Sigmoid colon (tissue), 6 donors: ENCODE measurements at regions not wholly inside any gene's neighbourhood (a gene's known extent, or its start where the extent isn't known, plus 50 kb on each side); places are given as distances from the start of the nearest gene placed in this dataset.

Source experiments
- DNase-seq: peaks from one replicate; pipeline ENCODE4 v3.0.0-alpha.2; 2019
- H3K27ac ChIP-seq, 4 donors: fragments of 200-600 bp; sonication (generic); one replicate each; pipeline ENCODE4 v1.5.1; 2016 to 2019; ENCODE audit warnings: mild to moderate bottlenecking in 1 of 4
- H3K27me3 ChIP-seq, 3 donors: fragments of 200-600 bp; sonication (generic); one replicate each; pipeline ENCODE4 v1.5.1; 2019; ENCODE audit warnings: mild to moderate bottlenecking in 1 of 3
- H3K36me3 ChIP-seq, 4 donors: fragments of 200-600 bp; sonication (generic); one replicate each; pipeline ENCODE4 v1.5.1; 2016 to 2019
- H3K4me1 ChIP-seq, 4 donors: fragments of 200-600 bp; sonication (generic); one replicate each; pipeline ENCODE4 v1.5.1; 2017 to 2019
- H3K4me3 ChIP-seq, 4 donors: fragments of 200-600 bp; sonication (generic); one replicate each; pipeline ENCODE4 v1.5.1; 2017 to 2019; ENCODE audit warnings: mild to moderate bottlenecking in 2 of 4, moderate library complexity in 1 of 4
- H3K9me3 ChIP-seq, 4 donors: fragments of 200-600 bp in 3 of 4; sonication (generic) in 3 of 4; one replicate each; pipeline versions ENCODE4 v1.5.1 to v1.6.1; 2013 to 2019
- EP300 ChIP-seq, 4 donors: sonication (generic); formaldehyde crosslinking; IDR thresholded peaks; one replicate each; pipeline ENCODE4 v1.6.1; 2017; ENCODE audit warnings: antibody characterized with exemption in 4 of 4
- POLR2A ChIP-seq, 2 donors: fragments of 450-650 bp; IDR thresholded peaks; one replicate each; pipeline ENCODE4 v1.6.1; 2016; ENCODE audit warnings: antibody characterized with exemption in 2 of 2, mild to moderate bottlenecking in 2 of 2, moderate library complexity in 2 of 2
- POLR2AphosphoS5 ChIP-seq, 4 donors: sonication (generic); formaldehyde crosslinking; IDR thresholded peaks; one replicate each; pipeline ENCODE4 v1.6.1; 2017; ENCODE audit warnings: antibody characterized with exemption in 4 of 4
- WGBS, 2 donors: extraction: QIAGEN DNeasy Blood & Tissue Kit; methylation state at CpG; one replicate each; pipeline ENCODE4 v1.1.7; 2013; 5-methylcytosine and 5-hydroxymethylcytosine counted together
- intact Hi-C: fragments of 100-400 bp; cut with DNase I; formaldehyde crosslinking; loops from one replicate; pipeline ENCODE4 v1.15.1; 2023
- TF ChIP-seq, protein P1 (sequence below), 4 experiments: fragments of 450-650 bp in 3 of 4; fragments of 200-600 bp in 1 of 4; IDR thresholded peaks; one replicate each; pipeline ENCODE4 v1.5.1; 2016 to 2019; ENCODE audit warnings: antibody characterized with exemption in 4 of 4, mild to moderate bottlenecking in 3 of 4, moderate library complexity in 2 of 4
- donor health status: healthy with polysubstance abuse.
- donor health status: healthy.

DNA sequence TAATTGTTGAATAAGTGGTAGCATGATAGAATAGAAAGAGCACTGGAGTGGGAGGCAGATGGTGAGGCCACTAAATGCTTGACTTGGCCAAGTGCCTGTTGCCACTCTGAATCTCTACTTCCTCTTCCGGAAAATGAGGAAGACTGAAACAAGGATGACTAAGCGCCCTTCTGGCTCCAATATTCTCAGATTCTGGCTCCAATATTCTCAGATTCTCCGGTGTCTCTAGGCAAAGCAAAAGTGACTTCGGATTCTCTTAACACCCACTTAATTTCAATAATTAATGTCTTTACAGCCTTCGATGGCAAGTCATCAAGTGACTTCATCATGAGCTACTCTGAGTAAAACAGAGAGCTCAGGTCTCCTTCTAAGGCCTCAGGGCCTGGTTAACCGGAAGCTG, 402.2 kb upstream of the FGF13 start:
- TF ChIP-seq, protein P1, sequence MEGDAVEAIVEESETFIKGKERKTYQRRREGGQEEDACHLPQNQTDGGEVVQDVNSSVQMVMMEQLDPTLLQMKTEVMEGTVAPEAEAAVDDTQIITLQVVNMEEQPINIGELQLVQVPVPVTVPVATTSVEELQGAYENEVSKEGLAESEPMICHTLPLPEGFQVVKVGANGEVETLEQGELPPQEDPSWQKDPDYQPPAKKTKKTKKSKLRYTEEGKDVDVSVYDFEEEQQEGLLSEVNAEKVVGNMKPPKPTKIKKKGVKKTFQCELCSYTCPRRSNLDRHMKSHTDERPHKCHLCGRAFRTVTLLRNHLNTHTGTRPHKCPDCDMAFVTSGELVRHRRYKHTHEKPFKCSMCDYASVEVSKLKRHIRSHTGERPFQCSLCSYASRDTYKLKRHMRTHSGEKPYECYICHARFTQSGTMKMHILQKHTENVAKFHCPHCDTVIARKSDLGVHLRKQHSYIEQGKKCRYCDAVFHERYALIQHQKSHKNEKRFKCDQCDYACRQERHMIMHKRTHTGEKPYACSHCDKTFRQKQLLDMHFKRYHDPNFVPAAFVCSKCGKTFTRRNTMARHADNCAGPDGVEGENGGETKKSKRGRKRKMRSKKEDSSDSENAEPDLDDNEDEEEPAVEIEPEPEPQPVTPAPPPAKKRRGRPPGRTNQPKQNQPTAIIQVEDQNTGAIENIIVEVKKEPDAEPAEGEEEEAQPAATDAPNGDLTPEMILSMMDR (IDR thresholded peaks at IDR 0.05) = no peak
- TF ChIP-seq EP300 (IDR thresholded peaks at IDR 0.05) = no peak
- no peak for TF ChIP-seq POLR2A (IDR thresholded peaks at IDR 0.05)
- TF ChIP-seq POLR2AphosphoS5 (IDR thresholded peaks at IDR 0.05) = no peak
- intact Hi-C loops = no loop called here
- H3K4me3 ChIP-seq = no peak overlapping the region
- no peaks in the 10 kb centered on the region for H3K36me3 ChIP-seq
- no peaks in the 10 kb centered on the region for H3K9me3 ChIP-seq
- H3K4me1 ChIP-seq = peaks cover 0 to 9% (median 0%) of the 10 kb centered on the region in 4 donors
- H3K27me3 ChIP-seq = no peaks in the 10 kb centered on the region
- 72 to 76% methylated on average over 6 of the region's 6 CpGs for WGBS, 2 donors
- no peak for DNase-seq
- no peak overlapping the region for H3K27ac ChIP-seq

DNA sequence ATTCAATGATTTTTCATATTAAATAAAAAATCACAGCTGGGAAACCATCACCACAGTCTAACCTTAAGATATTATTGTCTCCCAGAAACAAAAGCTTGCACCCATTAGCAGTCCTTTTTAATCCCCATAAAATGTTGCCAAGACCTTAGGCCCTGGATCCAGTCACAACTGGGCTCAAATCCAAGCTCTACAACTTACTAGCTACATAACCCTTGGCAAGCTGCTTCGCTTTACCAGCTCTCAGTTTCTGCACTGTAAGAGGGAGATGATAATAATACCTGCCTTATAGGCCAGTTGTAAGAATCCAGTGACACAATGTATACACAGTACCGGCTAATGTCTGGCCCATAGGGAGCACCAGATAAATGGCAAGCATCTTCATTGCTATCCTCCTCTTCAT, 400.9 kb upstream of the FGF13 start:
- H3K27ac ChIP-seq = peak overlapping the region in 2 of 4 donors; percentile 16 to 34
- TF ChIP-seq POLR2AphosphoS5 (IDR thresholded peaks at IDR 0.05) = peak in 1 of 4 donors; percentile 17
- TF ChIP-seq POLR2A (IDR thresholded peaks at IDR 0.05) = no peak
- H3K36me3 ChIP-seq = no peaks in the 10 kb centered on the region
- peaks cover 0 to 9% (median 0%) of the 10 kb centered on the region in 4 donors for H3K4me1 ChIP-seq
- H3K9me3 ChIP-seq = no peaks in the 10 kb centered on the region
- H3K27me3 ChIP-seq = no peaks in the 10 kb centered on the region
- DNase-seq = peak; percentile 65
- intact Hi-C loops = no loop called here
- 72 to 86% methylated on average over 2 of the region's 2 CpGs for WGBS, 2 donors
- no peak overlapping the region for H3K4me3 ChIP-seq

DNA sequence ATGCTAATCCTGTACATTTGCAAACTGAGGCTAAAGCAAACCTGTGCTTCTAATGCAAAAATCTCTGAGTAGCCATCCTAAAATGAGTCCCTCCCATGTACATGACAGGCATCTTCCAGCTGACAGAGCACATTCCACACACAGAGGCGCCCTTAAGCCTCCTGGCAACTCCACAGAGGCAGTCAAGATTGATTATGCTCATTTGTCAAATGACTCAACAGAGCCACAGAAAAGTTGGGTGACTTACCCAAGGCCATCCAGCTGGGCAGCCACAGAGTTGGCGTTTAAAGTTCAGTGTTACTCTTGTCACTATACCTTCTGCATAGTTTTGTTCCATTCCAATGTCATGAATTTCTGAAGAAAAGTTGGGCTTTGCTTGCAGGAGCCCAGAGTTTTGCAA, 394.6 kb upstream of the FGF13 start:
- TF ChIP-seq EP300 (IDR thresholded peaks at IDR 0.05) (no peak), POLR2AphosphoS5 (IDR thresholded peaks at IDR 0.05) (no peak), POLR2A (IDR thresholded peaks at IDR 0.05) (no peak)
- TF ChIP-seq, protein P1 (IDR thresholded peaks at IDR 0.05) = no peak
- Histone ChIP-seq H3K9me3 (no peaks in the 10 kb centered on the region), H3K36me3 (no peaks in the 10 kb centered on the region), H3K27me3 (no peaks in the 10 kb centered on the region), H3K4me1 (no peaks in the 10 kb centered on the region), H3K4me3 (no peak overlapping the region), H3K27ac (no peak overlapping the region)
- DNase-seq = no peak
- intact Hi-C loops = no loop called here
- WGBS, 2 donors = 62 to 76% methylated on average over 2 of the region's 2 CpGs

DNA sequence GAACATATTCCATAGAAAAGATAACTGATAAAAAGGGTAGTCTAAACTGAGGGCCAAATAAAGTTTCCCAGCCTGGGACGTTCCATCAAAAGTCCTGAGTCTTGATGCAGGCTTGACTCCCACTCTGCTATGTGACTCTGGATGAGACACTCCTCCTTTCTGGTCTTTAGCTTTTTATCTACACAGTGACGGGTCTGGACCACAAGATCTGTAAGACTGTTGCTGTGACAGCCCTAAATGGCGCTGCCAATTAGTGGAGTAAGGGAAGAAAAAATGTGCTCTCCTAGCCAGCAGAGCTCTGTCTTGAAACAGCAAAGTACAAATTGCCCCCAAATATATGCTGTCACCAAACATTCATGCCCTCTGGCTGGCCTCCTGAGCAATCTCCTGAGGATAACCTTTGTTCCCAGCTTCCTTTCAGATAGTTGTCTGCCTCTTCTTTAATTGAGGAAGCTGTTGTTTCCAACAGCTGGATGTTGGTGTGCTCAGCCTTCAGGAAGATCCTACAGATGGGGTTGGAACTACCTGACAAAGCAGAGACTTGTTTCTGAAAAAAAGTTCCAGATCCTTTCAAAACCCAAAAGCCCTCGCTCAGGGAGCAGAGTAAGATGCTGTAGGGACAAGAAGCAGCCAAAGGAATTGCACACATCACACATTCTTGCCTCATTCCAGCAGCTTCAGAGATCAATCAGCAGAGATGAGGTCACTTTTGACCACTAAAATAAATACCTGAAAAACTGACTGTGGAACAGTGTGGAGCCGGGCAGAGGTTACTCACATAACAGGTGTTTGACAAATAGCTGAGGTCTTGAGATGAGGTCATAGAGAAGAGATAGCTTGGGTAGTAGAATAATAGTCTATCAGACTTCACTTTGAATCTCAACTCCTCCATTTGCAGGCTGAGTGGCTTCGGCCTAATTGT, 383.4 kb upstream of the FGF13 start:
- no peak for DNase-seq
- no peak overlapping the region for H3K4me3 ChIP-seq
- no peaks in the 10 kb centered on the region for H3K4me1 ChIP-seq
- no peaks in the 10 kb centered on the region for H3K27me3 ChIP-seq
- intact Hi-C loops = no loop called here
- no peak overlapping the region for H3K27ac ChIP-seq
- H3K36me3 ChIP-seq = no peaks in the 10 kb centered on the region
- TF ChIP-seq, protein P1 (IDR thresholded peaks at IDR 0.05) = no peak
- TF ChIP-seq POLR2AphosphoS5 (IDR thresholded peaks at IDR 0.05) (no peak), EP300 (IDR thresholded peaks at IDR 0.05) (no peak), POLR2A (IDR thresholded peaks at IDR 0.05) (no peak)
- WGBS, 2 donors = 73 to 85% methylated on average over 6 of the region's 6 CpGs
- no peaks in the 10 kb centered on the region for H3K9me3 ChIP-seq

DNA sequence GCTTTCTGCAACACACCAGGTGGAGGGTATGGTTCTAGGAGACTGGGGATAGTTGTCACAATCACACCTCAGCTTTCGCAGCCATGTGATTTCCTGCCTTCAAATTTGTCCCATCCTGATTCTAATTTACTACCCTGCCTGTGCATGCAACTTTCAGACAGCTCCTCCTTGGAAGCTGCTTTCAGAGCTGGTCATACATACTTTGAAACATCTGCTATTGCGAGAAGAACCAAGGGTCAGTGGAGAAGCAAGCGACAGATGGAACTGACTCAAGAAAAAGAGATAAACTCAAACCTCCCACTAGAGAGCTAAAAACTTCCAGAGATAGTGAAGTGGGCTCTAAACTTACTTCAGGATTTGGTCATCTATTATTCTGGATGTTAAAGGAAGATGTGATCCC, 381.7 kb upstream of the FGF13 start:
- H3K36me3 ChIP-seq = no peaks in the 10 kb centered on the region
- intact Hi-C loops = no loop called here
- DNase-seq = no peak
- H3K9me3 ChIP-seq = no peaks in the 10 kb centered on the region
- H3K27ac ChIP-seq = no peak overlapping the region
- TF ChIP-seq EP300 (IDR thresholded peaks at IDR 0.05) = no peak
- no peak for TF ChIP-seq POLR2AphosphoS5 (IDR thresholded peaks at IDR 0.05)
- TF ChIP-seq POLR2A (IDR thresholded peaks at IDR 0.05) = no peak
- TF ChIP-seq, protein P1 (IDR thresholded peaks at IDR 0.05) = no peak
- H3K27me3 ChIP-seq = no peaks in the 10 kb centered on the region
- H3K4me3 ChIP-seq = no peak overlapping the region
- 90 to 91% methylated on average over 3 of the region's 3 CpGs for WGBS, 2 donors
- H3K4me1 ChIP-seq = no peaks in the 10 kb centered on the region
